Hepatocyte (in vitro differentiated cells): ENCODE measurements at regions not wholly inside any gene's neighbourhood (a gene's known extent, or its start where the extent isn't known, plus 50 kb on each side); places are given as distances from the start of the nearest gene placed in this dataset.

Experiments used
- DNase-seq: peaks from one replicate; pipeline ENCODE4 v3.0.0-alpha.2; 2016; ENCODE audit warnings: low spot score
- H2AFZ ChIP-seq: fragments of 200-600 bp; sonication (generic); 2 replicates; pipeline ENCODE4 v1.6.0; 2016; ENCODE audit warnings: antibody characterized with exemption, mild to moderate bottlenecking
- H3K27ac ChIP-seq: fragments of 200-600 bp; sonication (generic); 2 replicates; pipeline ENCODE4 v1.5.1; 2016; ENCODE audit warnings: mild to moderate bottlenecking
- H3K27me3 ChIP-seq: fragments of 200-600 bp; sonication (generic); 2 replicates; pipeline ENCODE4 v1.6.1; 2016
- H3K36me3 ChIP-seq: fragments of 200-600 bp; sonication (generic); replicated peaks from 2 replicates; pipeline ENCODE4 v1.5.1; 2016; ENCODE audit warnings: low read depth; ENCODE audit not compliant: insufficient read depth
- H3K4me1 ChIP-seq: fragments of 200-600 bp; sonication (generic); 2 replicates; pipeline ENCODE4 v1.5.1; 2016; ENCODE audit warnings: mild to moderate bottlenecking, moderate library complexity; ENCODE audit not compliant: insufficient read depth
- H3K4me2 ChIP-seq: fragments of 200-600 bp; sonication (generic); 2 replicates; pipeline ENCODE4 v1.6.0; 2016
- H3K4me3 ChIP-seq: fragments of 200-600 bp; sonication (generic); 2 replicates; pipeline ENCODE4 v1.5.1; 2016; ENCODE audit warnings: mild to moderate bottlenecking
- H3K79me2 ChIP-seq: fragments of 200-600 bp; sonication (generic); 2 replicates; pipeline ENCODE4 v1.6.0; 2017; ENCODE audit warnings: mild to moderate bottlenecking
- H3K9me2 ChIP-seq: fragments of 200-600 bp; sonication (generic); replicated peaks from 2 replicates; pipeline ENCODE4 v1.6.0; 2017; ENCODE audit warnings: mild to moderate bottlenecking; ENCODE audit not compliant: insufficient read depth
- H3K9me3 ChIP-seq: fragments of 200-600 bp; sonication (generic); 2 replicates; pipeline ENCODE4 v1.5.1; 2016; ENCODE audit warnings: low read depth, mild to moderate bottlenecking
- H4K20me1 ChIP-seq: fragments of 200-600 bp; sonication (generic); 2 replicates; pipeline ENCODE4 v1.6.0; 2016; ENCODE audit warnings: mild to moderate bottlenecking; ENCODE audit not compliant: insufficient read depth, poor library complexity, severe bottlenecking
- CTCF ChIP-seq: fragments of 200-600 bp; sonication (generic); IDR thresholded peaks from 2 replicates; pipeline ENCODE4 v1.5.1; 2016; ENCODE audit warnings: antibody characterized with exemption, mild to moderate bottlenecking; ENCODE audit not compliant: poor library complexity
- EZH2 ChIP-seq: fragments of 200-600 bp; sonication (generic); IDR thresholded peaks from 2 replicates; pipeline ENCODE4 v1.6.1; 2016; ENCODE audit warnings: antibody characterized with exemption, mild to moderate bottlenecking, borderline replicate concordance
- EZH2phosphoT487 ChIP-seq: fragments of 200-600 bp; sonication (generic); IDR thresholded peaks from one replicate; pipeline ENCODE4 v1.6.1; 2018; ENCODE audit warnings: antibody characterized with exemption, mild to moderate bottlenecking, low read depth, moderate library complexity; ENCODE audit not compliant: unreplicated experiment, severe bottlenecking
- WGBS: methylation state at CpG from one replicate; pipeline ENCODE4 v1.1.6; 2016; ENCODE audit warnings: low lambda C conversion rate; ENCODE audit errors: missing lambda C conversion rate; 5-methylcytosine and 5-hydroxymethylcytosine counted together

GRCh38 chr2:8587251-8587791, 94.5 kb upstream of the ID2 start:
- no peak overlapping the region for H3K4me3 ChIP-seq
- no peaks in the 10 kb centered on the region for H4K20me1 ChIP-seq
- no peaks in the 10 kb centered on the region for H3K9me2 ChIP-seq
- no peak for DNase-seq
- no peaks in the 10 kb centered on the region for H3K36me3 ChIP-seq
- H3K27me3 ChIP-seq = no peaks in the 10 kb centered on the region
- no peak overlapping the region for H3K27ac ChIP-seq
- no peaks in the 10 kb centered on the region for H3K9me3 ChIP-seq
- no peak overlapping the region for H3K4me2 ChIP-seq
- no peak for TF ChIP-seq CTCF
- no peak for TF ChIP-seq EZH2
- TF ChIP-seq EZH2phosphoT487 = no peak
- peaks cover 8% of the 10 kb centered on the region for H3K4me1 ChIP-seq
- WGBS = 79% methylated on average over 19 of the region's 19 CpGs
- H3K79me2 ChIP-seq = peaks cover 2% of the 10 kb centered on the region
- H2AFZ ChIP-seq = no peak overlapping the region

GRCh38 chr2:8587920-8588830, 93.7 kb upstream of the ID2 start:
- no peaks in the 10 kb centered on the region for H3K27me3 ChIP-seq
- peaks cover 8% of the 10 kb centered on the region for H3K4me1 ChIP-seq
- WGBS = 90% methylated on average over 7 of the region's 7 CpGs
- H3K36me3 ChIP-seq = no peaks in the 10 kb centered on the region
- no peak overlapping the region for H3K27ac ChIP-seq
- H3K79me2 ChIP-seq = peaks cover 2% of the 10 kb centered on the region
- H4K20me1 ChIP-seq = no peaks in the 10 kb centered on the region
- DNase-seq = no peak
- H3K4me2 ChIP-seq = no peak overlapping the region
- no peaks in the 10 kb centered on the region for H3K9me3 ChIP-seq
- TF ChIP-seq CTCF (no peak), EZH2 (no peak)
- H2AFZ ChIP-seq = no peak overlapping the region
- H3K4me3 ChIP-seq = no peak overlapping the region
- H3K9me2 ChIP-seq = no peaks in the 10 kb centered on the region

- no peak overlapping the region for H3K4me3 ChIP-seq
- 79% methylated on average over 6 of the region's 6 CpGs for WGBS
These were observed 93.0 kb upstream of the ID2 start for GRCh38 chr2:8588831-8589191.

More at GRCh38 chr2:8588831-8589191, 93.0 kb upstream of the ID2 start:
- no peak for DNase-seq
- no peaks in the 10 kb centered on the region for H3K9me3 ChIP-seq
- H3K27me3 ChIP-seq = no peaks in the 10 kb centered on the region
- H3K9me2 ChIP-seq = no peaks in the 10 kb centered on the region
- no peak overlapping the region for H3K27ac ChIP-seq
- H3K4me2 ChIP-seq = no peak overlapping the region
- no peak for TF ChIP-seq CTCF
- TF ChIP-seq EZH2 = no peak
- no peak for TF ChIP-seq EZH2phosphoT487
- peaks cover 2% of the 10 kb centered on the region for H3K79me2 ChIP-seq
- H4K20me1 ChIP-seq = no peaks in the 10 kb centered on the region
- H3K4me1 ChIP-seq = peaks cover 8% of the 10 kb centered on the region
- no peak overlapping the region for H2AFZ ChIP-seq
- H3K36me3 ChIP-seq = no peaks in the 10 kb centered on the region
